Gastroesophageal sphincter (tissue), 3 donors: ENCODE measurements at regions not wholly inside any gene's neighbourhood (a gene's known extent, or its start where the extent isn't known, plus 50 kb on each side); places are given as distances from the start of the nearest gene placed in this dataset.
"Not testable (repeated sequence)": the region's sequence is repeated elsewhere in the genome, so short reads cannot be mapped to it uniquely, and the experiment has no call there.

ENCODE experiments used
- CTCF ChIP-seq, 4 experiments: fragments of 200-600 bp in 2 of 4; fragments of 450-650 bp in 2 of 4; sonication (generic) in 1 of 4; IDR thresholded peaks; one replicate each; pipeline ENCODE4 v1.5.1; 2017 to 2019; ENCODE audit warnings: antibody characterized with exemption in 4 of 4, mild to moderate bottlenecking in 2 of 4, moderate library complexity in 2 of 4
- EP300 ChIP-seq: sonication (generic); formaldehyde crosslinking; IDR thresholded peaks from one replicate; pipeline ENCODE4 v1.6.1; 2017; ENCODE audit warnings: antibody characterized with exemption, mild to moderate bottlenecking
- POLR2A ChIP-seq, 2 donors: fragments of 450-650 bp; IDR thresholded peaks; one replicate each; pipeline ENCODE4 v1.6.1; 2017; ENCODE audit warnings: antibody characterized with exemption in 2 of 2, mild to moderate bottlenecking in 2 of 2, moderate library complexity in 1 of 2

GRCh38 chr9:109665736-109666135, 114.3 kb upstream of the PALM2AKAP2 start:
- TF ChIP-seq CTCF (IDR thresholded peaks at IDR 0.05); POLR2A (IDR thresholded peaks at IDR 0.05); EP300: not testable (repeated sequence)
